Adrenal gland (tissue), 9 donors: ENCODE measurements at regions not wholly inside any gene's neighbourhood (a gene's known extent, or its start where the extent isn't known, plus 50 kb on each side); places are given as distances from the start of the nearest gene placed in this dataset.

Source experiments
- DNase-seq, 7 donors: peaks; one replicate each; pipeline ENCODE4 v3.0.0-alpha.2; 2019 to 2020
- H3K27ac ChIP-seq, 5 donors: fragments of 200-600 bp; sonication (generic) in 4 of 5; 1 replicate in 3 of 5; 2 replicates in 2 of 5; pipeline versions ENCODE4 v1.5.1 to v1.8.0; 2016 to 2020; ENCODE audit warnings: mild to moderate bottlenecking in 1 of 5
- H3K27me3 ChIP-seq: fragments of 200-600 bp; 2 replicates; pipeline ENCODE4 v1.8.0; 2021
- H3K36me3 ChIP-seq, 2 donors: fragments of 200-600 bp; replicated peaks in 1 of 2; 1 replicate in 1 of 2; 2 replicates in 1 of 2; pipeline versions ENCODE4 v1.5.1 to v1.8.0; 2018 to 2022
- H3K4me1 ChIP-seq, 2 donors: fragments of 200-600 bp; replicated peaks in 1 of 2; 1 replicate in 1 of 2; 2 replicates in 1 of 2; pipeline versions ENCODE4 v1.5.1 to v1.8.0; 2018 to 2021
- H3K4me3 ChIP-seq, 4 donors: fragments of 200-600 bp; sonication (generic) in 3 of 4; one replicate each; pipeline ENCODE4 v1.5.1; 2016 to 2018
- H3K9me3 ChIP-seq, 3 donors: fragments of 200-600 bp; sonication (generic) in 1 of 3; replicated peaks in 1 of 3; 1 replicate in 2 of 3; 2 replicates in 1 of 3; pipeline versions ENCODE4 v1.5.1 to v1.8.0; 2016 to 2021
- POLR2A ChIP-seq, 2 donors: fragments of 450-650 bp; IDR thresholded peaks; one replicate each; pipeline ENCODE4 v1.6.1; 2017; ENCODE audit warnings: antibody characterized with exemption in 2 of 2, mild to moderate bottlenecking in 2 of 2, moderate library complexity in 1 of 2
- WGBS, 4 donors: extraction: QIAGEN DNeasy Blood & Tissue Kit in 2 of 4; methylation state at CpG; one replicate each; pipeline versions ENCODE4 v1.1.5 to v1.1.7; 2013 to 2017; 5-methylcytosine and 5-hydroxymethylcytosine counted together
- intact Hi-C, 2 donors: fragments of 100-400 bp; cut with DNase I; formaldehyde crosslinking; loops; one replicate each; pipeline versions ENCODE4 v1.14.1 to v1.15.0; 2022 to 2023
- TF ChIP-seq, protein P1 (sequence below), 6 experiments: fragments of 450-650 bp in 4 of 6; fragments of 200-600 bp in 2 of 6; sonication (generic) in 1 of 6; IDR thresholded peaks; 1 replicate in 5 of 6; 2 replicates in 1 of 6; pipeline versions ENCODE4 v1.5.1 to v1.8.0; 2016 to 2021; ENCODE audit warnings: antibody characterized with exemption in 6 of 6, mild to moderate bottlenecking in 2 of 6, moderate library complexity in 1 of 6
- donor health status: healthy with polysubstance abuse.
- donor health status: Bipolar disorder and iron deficiency.
- donor health status: DM: yes; HTN: yes; CAD: no.
- donor health status: DM: no; HTN: no; CAD: no.
- donor health status: DM: no; HTN: no; CAD: no.

DNA sequence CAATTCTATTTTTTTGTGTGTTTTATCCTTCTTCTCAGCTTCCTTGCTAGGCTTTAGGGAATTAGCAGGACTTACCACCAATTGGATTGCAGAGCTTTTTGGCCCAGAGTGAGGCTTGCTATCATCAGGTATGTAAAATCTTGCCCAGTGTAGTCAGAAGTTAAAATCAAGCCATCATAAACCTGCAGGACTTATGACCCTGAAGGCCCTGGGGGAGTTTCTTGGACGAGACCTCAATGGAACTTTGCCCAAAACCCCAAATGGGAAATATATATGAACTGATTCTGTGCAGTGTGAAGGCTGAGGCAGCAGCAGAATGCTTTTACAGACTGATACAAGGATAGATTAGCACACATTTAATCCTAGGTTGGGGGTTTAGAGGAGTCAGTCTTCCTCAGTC lies 287.0 kb downstream of the SH3GL2 start:
- no peak overlapping the region for H3K4me3 ChIP-seq
- WGBS, 4 donors = 21 to 50% (median 38%) methylated on average over 1 of the region's 1 CpG
- H3K36me3 ChIP-seq = no peaks in the 10 kb centered on the region
- TF ChIP-seq, protein P1, sequence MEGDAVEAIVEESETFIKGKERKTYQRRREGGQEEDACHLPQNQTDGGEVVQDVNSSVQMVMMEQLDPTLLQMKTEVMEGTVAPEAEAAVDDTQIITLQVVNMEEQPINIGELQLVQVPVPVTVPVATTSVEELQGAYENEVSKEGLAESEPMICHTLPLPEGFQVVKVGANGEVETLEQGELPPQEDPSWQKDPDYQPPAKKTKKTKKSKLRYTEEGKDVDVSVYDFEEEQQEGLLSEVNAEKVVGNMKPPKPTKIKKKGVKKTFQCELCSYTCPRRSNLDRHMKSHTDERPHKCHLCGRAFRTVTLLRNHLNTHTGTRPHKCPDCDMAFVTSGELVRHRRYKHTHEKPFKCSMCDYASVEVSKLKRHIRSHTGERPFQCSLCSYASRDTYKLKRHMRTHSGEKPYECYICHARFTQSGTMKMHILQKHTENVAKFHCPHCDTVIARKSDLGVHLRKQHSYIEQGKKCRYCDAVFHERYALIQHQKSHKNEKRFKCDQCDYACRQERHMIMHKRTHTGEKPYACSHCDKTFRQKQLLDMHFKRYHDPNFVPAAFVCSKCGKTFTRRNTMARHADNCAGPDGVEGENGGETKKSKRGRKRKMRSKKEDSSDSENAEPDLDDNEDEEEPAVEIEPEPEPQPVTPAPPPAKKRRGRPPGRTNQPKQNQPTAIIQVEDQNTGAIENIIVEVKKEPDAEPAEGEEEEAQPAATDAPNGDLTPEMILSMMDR (IDR thresholded peaks at IDR 0.05) = no peak
- no peak overlapping the region for H3K27ac ChIP-seq
- H3K4me1 ChIP-seq = no peaks in the 10 kb centered on the region
- intact Hi-C loops = no loop called here
- no peaks in the 10 kb centered on the region for H3K27me3 ChIP-seq
- no peaks in the 10 kb centered on the region for H3K9me3 ChIP-seq
- no peak for DNase-seq

DNA sequence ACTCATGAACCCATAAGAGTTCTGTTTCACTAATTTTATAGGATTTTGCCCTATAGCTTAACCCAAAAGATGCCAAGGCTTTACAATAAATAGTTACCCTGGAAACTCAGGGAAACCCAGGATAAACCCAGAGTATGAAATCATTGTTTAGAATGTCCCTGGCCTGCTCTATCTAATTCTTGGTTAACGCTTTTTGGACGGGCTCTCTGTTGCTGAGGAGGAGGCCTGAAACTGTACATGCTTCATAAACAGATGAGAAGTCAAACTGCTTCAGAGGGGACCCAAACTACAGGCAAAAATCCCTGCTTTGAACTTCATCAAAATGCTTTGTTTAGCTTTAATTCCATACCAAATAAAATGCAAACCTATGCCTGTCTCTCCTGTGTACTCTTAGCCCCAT lies 291.9 kb downstream of the SH3GL2 start:
- Histone ChIP-seq H3K4me1 (no peaks in the 10 kb centered on the region), H3K9me3 (no peaks in the 10 kb centered on the region), H3K27me3 (no peaks in the 10 kb centered on the region), H3K4me3 (no peak overlapping the region), H3K27ac (no peak overlapping the region), H3K36me3 (no peaks in the 10 kb centered on the region)
- intact Hi-C loops = no loop called here
- no peak for DNase-seq
- WGBS, 4 donors = 68 to 78% (median 71%) methylated on average over 2 of the region's 2 CpGs
- no peak for TF ChIP-seq POLR2A (IDR thresholded peaks at IDR 0.05)
- TF ChIP-seq, protein P1 (IDR thresholded peaks at IDR 0.05) = no peak

DNA sequence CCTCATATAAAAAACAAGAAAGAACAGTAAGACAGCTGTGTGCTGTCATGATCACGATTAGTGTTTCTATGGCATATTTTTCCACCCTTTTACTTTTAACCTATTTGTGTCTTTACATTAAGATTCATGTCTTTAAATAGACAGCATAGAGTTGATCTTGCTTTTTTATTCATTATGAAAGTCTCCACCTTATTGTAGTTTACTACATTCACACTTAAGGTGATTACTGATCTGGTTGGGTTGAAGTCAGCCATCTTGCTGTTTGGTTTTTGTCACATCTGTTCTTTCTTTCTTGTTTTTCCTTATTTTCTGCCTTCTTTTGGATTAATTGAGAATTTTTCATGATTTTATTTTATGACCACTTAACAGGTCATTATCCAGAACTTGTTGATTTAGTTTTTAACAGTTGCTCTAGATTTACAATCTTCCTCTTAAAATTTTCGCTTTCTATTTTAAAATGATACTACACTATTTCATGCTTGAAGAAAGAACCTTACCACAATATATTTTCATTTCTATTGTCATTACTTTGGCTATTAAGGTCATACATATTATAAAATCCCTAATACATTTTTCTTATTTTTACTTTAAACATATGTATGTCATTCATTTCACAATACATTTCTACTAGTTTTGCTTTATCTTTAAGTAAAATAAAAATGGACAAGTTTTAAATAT lies 292.5 kb downstream of the SH3GL2 start:
- intact Hi-C loops = no loop called here
- Histone ChIP-seq H3K36me3 (no peaks in the 10 kb centered on the region), H3K4me1 (no peaks in the 10 kb centered on the region), H3K27ac (no peak overlapping the region), H3K4me3 (no peak overlapping the region), H3K9me3 (no peaks in the 10 kb centered on the region), H3K27me3 (no peaks in the 10 kb centered on the region)
- 75 to 87% (median 78%) methylated on average over 2 of the region's 2 CpGs for WGBS, 4 donors
- no peak for TF ChIP-seq POLR2A (IDR thresholded peaks at IDR 0.05)
- TF ChIP-seq, protein P1 (IDR thresholded peaks at IDR 0.05) = no peak
- no peak for DNase-seq

DNA sequence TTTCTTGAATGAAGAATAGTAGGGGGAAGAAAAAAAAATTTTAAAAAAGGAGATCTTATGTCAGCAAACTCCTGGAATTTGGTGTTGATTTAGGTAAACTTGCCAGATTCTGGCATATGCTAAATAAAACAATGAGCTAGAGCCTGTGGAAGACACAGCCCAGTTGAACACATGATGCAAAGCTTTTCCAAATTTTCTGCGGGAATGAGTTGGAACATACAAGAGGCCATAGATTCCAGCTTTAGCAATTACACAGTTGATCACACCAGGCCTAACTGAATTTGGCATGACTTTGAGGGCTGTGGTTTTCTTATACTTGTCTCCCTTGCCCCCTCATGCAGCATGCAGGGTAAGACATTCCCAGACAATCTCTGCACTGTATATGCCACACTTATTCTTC lies 297.0 kb downstream of the SH3GL2 start:
- WGBS, 4 donors = 83 to 88% (median 87%) methylated on average over 1 of the region's 1 CpG
- H3K27ac ChIP-seq = no peak overlapping the region
- intact Hi-C loops = no loop called here

More for the DNA sequence above, 297.0 kb downstream of the SH3GL2 start:
- H3K9me3 ChIP-seq = no peaks in the 10 kb centered on the region
- no peak overlapping the region for H3K4me3 ChIP-seq
- no peak for DNase-seq
- H3K4me1 ChIP-seq = no peaks in the 10 kb centered on the region
- no peaks in the 10 kb centered on the region for H3K36me3 ChIP-seq
- TF ChIP-seq, protein P1 (IDR thresholded peaks at IDR 0.05) = no peak
- no peak for TF ChIP-seq POLR2A (IDR thresholded peaks at IDR 0.05)
- H3K27me3 ChIP-seq = no peaks in the 10 kb centered on the region
